ENCODE measurements at regions not wholly inside any gene's neighbourhood (a gene's known extent, or its start where the extent isn't known, plus 50 kb on each side); places are given as distances from the start of the nearest gene placed in this dataset.

DNA sequence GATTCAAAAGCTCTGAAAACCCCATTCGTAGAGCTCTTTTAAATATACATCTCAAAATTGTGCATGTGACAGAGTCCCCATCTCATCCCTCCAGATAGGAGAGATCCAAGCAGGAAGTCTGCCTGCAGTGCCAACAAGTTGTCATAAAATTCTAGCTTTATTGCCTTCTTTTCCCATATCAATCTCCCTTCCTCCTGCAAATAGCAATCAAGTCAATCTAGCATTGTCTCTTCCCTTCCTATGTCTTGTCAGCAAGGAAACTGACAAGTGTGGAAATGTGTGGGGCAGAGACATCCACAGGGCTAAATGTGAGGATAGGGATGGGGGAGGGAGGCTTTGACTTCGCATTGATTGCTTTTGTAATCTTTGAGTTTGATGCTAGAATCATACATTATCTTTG, 165.2 kb downstream of the C1orf94 start:
- TF ChIP-seq, protein P1, sequence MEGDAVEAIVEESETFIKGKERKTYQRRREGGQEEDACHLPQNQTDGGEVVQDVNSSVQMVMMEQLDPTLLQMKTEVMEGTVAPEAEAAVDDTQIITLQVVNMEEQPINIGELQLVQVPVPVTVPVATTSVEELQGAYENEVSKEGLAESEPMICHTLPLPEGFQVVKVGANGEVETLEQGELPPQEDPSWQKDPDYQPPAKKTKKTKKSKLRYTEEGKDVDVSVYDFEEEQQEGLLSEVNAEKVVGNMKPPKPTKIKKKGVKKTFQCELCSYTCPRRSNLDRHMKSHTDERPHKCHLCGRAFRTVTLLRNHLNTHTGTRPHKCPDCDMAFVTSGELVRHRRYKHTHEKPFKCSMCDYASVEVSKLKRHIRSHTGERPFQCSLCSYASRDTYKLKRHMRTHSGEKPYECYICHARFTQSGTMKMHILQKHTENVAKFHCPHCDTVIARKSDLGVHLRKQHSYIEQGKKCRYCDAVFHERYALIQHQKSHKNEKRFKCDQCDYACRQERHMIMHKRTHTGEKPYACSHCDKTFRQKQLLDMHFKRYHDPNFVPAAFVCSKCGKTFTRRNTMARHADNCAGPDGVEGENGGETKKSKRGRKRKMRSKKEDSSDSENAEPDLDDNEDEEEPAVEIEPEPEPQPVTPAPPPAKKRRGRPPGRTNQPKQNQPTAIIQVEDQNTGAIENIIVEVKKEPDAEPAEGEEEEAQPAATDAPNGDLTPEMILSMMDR (IDR thresholded peaks at IDR 0.05; ENCODE audit: borderline replicate concordance, extremely low read depth, low read length, poor library complexity, severe bottlenecking), result no peak
- no peak for TF ChIP-seq EZH2 (IDR thresholded peaks at IDR 0.05; ENCODE audit: borderline replicate concordance, low read depth, low read length, severe bottlenecking)

All from DND-41 (cell line).